GM12878 (cell line): ENCODE measurements at regions not wholly inside any gene's neighbourhood (a gene's known extent, or its start where the extent isn't known, plus 50 kb on each side); places are given as distances from the start of the nearest gene placed in this dataset.

ENCODE experiments used
- ATAC-seq: fragments of 200-7000 bp; cut with Tn5 transposase; 3 replicates; pipeline ENCODE4 v1.9.1; 2020; ENCODE audit warnings: mild to moderate bottlenecking, moderate library complexity
- BruUV-seq: library from RNA; stranded (reverse); fragments of 400-500 nt; replicated peaks from 2 replicates; lab custom pipeline; 2021; lab: Mats Ljungman, UMichigan
- CTCF ChIA-PET: fragments of 300-600 bp; sonication (Branson Sonifier 250); formaldehyde crosslinking; extraction: SDS; loops from one replicate; lab custom pipeline; 2021; ENCODE audit warnings: inconsistent platforms; lab: Yijun Ruan, JAX
- POLR2A ChIA-PET: fragments of 350-600 bp; formaldehyde crosslinking; extraction: SDS; loops from one replicate; lab custom pipeline; 2021; ENCODE audit warnings: inconsistent platforms; lab: Charles Lee
- RAD21 ChIA-PET: fragments of 300-600 bp; sonication (Branson Sonifier 250); formaldehyde crosslinking; loops from one replicate; lab custom pipeline; 2023; ENCODE audit warnings: antibody characterized with exemption; ENCODE audit not compliant: unreplicated experiment; lab: Charles Lee
- SMC1A ChIA-PET: fragments of 300-600 bp; sonication (Branson Sonifier 250); formaldehyde crosslinking; loops from one replicate; lab custom pipeline; 2023; ENCODE audit not compliant: unreplicated experiment, uncharacterized antibody; lab: Charles Lee
- DNase-seq: peaks from one replicate; pipeline ENCODE4 v3.0.0-alpha.2; 2011; ENCODE audit warnings: low read depth, low spot score
- FAIRE-seq: peaks from 3 replicates; lab custom pipeline; 2011; peaks lifted over from hg19 to GRCh38; lab: Jason Lieb, UNC
- H2AFZ ChIP-seq: 2 replicates; pipeline ENCODE4 v1.6.0; 2011; ENCODE audit warnings: low read depth, low read length, control low read depth; ENCODE audit not compliant: control insufficient read depth
- H3K27ac ChIP-seq: 2 replicates; pipeline ENCODE4 v1.5.1; 2011; ENCODE audit warnings: control low read depth; ENCODE audit not compliant: control insufficient read depth, insufficient read depth
- H3K27me3 ChIP-seq, 2 experiments: replicated peaks in 1 of 2; 2 replicates each; pipeline versions ENCODE4 v1.6.0 to v1.6.1; 2011; ENCODE audit warnings: low read length in 1 of 2; ENCODE audit not compliant: control insufficient read depth in 2 of 2, insufficient read depth in 2 of 2
- H3K36me3 ChIP-seq, 2 experiments: 2 replicates each; pipeline ENCODE4 v1.5.1; 2011; ENCODE audit warnings: low read length in 1 of 2; ENCODE audit not compliant: control insufficient read depth in 2 of 2, insufficient read depth in 2 of 2
- H3K4me1 ChIP-seq: 2 replicates; pipeline ENCODE4 v1.6.1; 2011; ENCODE audit warnings: mild to moderate bottlenecking, low read length, moderate library complexity, mixed read lengths; ENCODE audit not compliant: control insufficient read depth, insufficient read depth
- H3K4me2 ChIP-seq: 2 replicates; pipeline ENCODE4 v1.6.0; 2011; ENCODE audit warnings: control low read depth; ENCODE audit not compliant: control insufficient read depth, insufficient read depth
- H3K4me3 ChIP-seq: fragments of 200-600 bp; sonication (generic); 2 replicates; pipeline ENCODE4 v1.5.1; 2016
- H3K79me2 ChIP-seq: 2 replicates; pipeline ENCODE4 v1.6.0; 2011; ENCODE audit warnings: low read length; ENCODE audit not compliant: control insufficient read depth, insufficient read depth
- H3K9ac ChIP-seq: 2 replicates; pipeline ENCODE4 v1.8.0; 2011; ENCODE audit warnings: low read length, control low read depth, mixed read lengths; ENCODE audit not compliant: control insufficient read depth, insufficient read depth
- H3K9me3 ChIP-seq: replicated peaks from 3 replicates; pipeline ENCODE4 v1.5.1; 2011; ENCODE audit warnings: mild to moderate bottlenecking, low read length; ENCODE audit not compliant: control insufficient read depth, insufficient read depth
- H4K20me1 ChIP-seq: 2 replicates; pipeline ENCODE4 v1.6.0; 2011; ENCODE audit not compliant: control insufficient read depth, insufficient read depth
- BACH1 ChIP-seq: fragments of 450-650 bp; IDR thresholded peaks from 2 replicates; pipeline ENCODE4 v1.6.1; 2017; ENCODE audit warnings: mild to moderate bottlenecking, borderline replicate concordance
- BHLHE40 ChIP-seq, 2 experiments: fragments of 450-650 bp in 1 of 2; IDR thresholded peaks; 2 replicates each; pipeline ENCODE4 v1.6.1; 2011 to 2017; ENCODE audit warnings: low read depth in 2 of 2, borderline replicate concordance in 1 of 2, improper control_type of control experiment in 1 of 2, low read length in 1 of 2, mild to moderate bottlenecking in 1 of 2
- BRCA1 ChIP-seq: IDR thresholded peaks from 2 replicates; pipeline ENCODE4 v1.6.1; 2011; ENCODE audit warnings: low read depth, low read length, improper control_type of control experiment
- GATAD2B ChIP-seq: fragments of 450-650 bp; conservative IDR thresholded peaks from 2 replicates; pipeline ENCODE4 v1.6.1; 2017; ENCODE audit warnings: low read depth, mild to moderate bottlenecking, moderate library complexity
- MAX ChIP-seq: IDR thresholded peaks from 2 replicates; pipeline ENCODE4 v1.6.1; 2012; ENCODE audit warnings: low read depth, low read length, improper control_type of control experiment
- NBN ChIP-seq: fragments of 450-650 bp; IDR thresholded peaks from 2 replicates; pipeline ENCODE4 v1.6.1; 2016
- NR2F1 ChIP-seq: fragments of 450-650 bp; conservative IDR thresholded peaks from 2 replicates; pipeline ENCODE4 v1.6.1; 2017; ENCODE audit warnings: mild to moderate bottlenecking
- NRF1 ChIP-seq: conservative IDR thresholded peaks from 2 replicates; pipeline ENCODE4 v1.6.1; 2011; ENCODE audit warnings: mild to moderate bottlenecking, low read depth, low read length, improper control_type of control experiment
- POU2F2 ChIP-seq: IDR thresholded peaks from 3 replicates; pipeline ENCODE4 v1.6.1; 2011; ENCODE audit warnings: low read depth, mild to moderate bottlenecking, low read length, borderline replicate concordance
- RAD21 ChIP-seq: IDR thresholded peaks from 2 replicates; pipeline ENCODE4 v1.6.1; 2011; ENCODE audit warnings: mild to moderate bottlenecking, low read depth, low read length, moderate library complexity; ENCODE audit not compliant: insufficient read depth
- SMAD5 ChIP-seq: IDR thresholded peaks from 2 replicates; pipeline ENCODE4 v1.6.1; 2016; ENCODE audit warnings: antibody characterized with exemption, low read depth
- SREBF2 ChIP-seq: IDR thresholded peaks from 2 replicates; pipeline ENCODE4 v1.6.1; 2012; ENCODE audit warnings: mild to moderate bottlenecking, low read length
- ZBTB40 ChIP-seq: fragments of 450-650 bp; IDR thresholded peaks from 2 replicates; pipeline ENCODE4 v1.6.1; 2016; ENCODE audit warnings: mild to moderate bottlenecking, moderate library complexity, borderline replicate concordance
- WGBS: methylation state at CpG from one replicate; pipeline ENCODE4 v1.1.6; 2016; ENCODE audit warnings: low lambda C conversion rate; ENCODE audit not compliant: insufficient replicate concordance, insufficient coverage; ENCODE audit errors: missing lambda C conversion rate; 5-methylcytosine and 5-hydroxymethylcytosine counted together
- in situ Hi-C: fragments of 300-500 bp; cut with MboI; formaldehyde crosslinking; loops from 9 replicates; pipeline ENCODE4 v1.14.3; 2018; ENCODE audit warnings: mixed read lengths
- intact Hi-C: fragments of 100-400 bp; cut with micrococcal nuclease; formaldehyde crosslinking; loops from one replicate; pipeline ENCODE4 v1.14.2; 2022; ENCODE audit not compliant: unreplicated experiment
- TF ChIP-seq, protein P1 (sequence below): IDR thresholded peaks from 2 replicates; pipeline ENCODE4 v1.6.1; 2011; ENCODE audit warnings: mild to moderate bottlenecking, low read depth, low read length, moderate library complexity; ENCODE audit not compliant: insufficient replicate concordance
- TF ChIP-seq, protein P2 (sequence below): fragments of 150-350 bp; IDR thresholded peaks from 2 replicates; pipeline ENCODE4 v1.6.1; 2014; ENCODE audit warnings: mild to moderate bottlenecking, low read depth, low read length

DNA sequence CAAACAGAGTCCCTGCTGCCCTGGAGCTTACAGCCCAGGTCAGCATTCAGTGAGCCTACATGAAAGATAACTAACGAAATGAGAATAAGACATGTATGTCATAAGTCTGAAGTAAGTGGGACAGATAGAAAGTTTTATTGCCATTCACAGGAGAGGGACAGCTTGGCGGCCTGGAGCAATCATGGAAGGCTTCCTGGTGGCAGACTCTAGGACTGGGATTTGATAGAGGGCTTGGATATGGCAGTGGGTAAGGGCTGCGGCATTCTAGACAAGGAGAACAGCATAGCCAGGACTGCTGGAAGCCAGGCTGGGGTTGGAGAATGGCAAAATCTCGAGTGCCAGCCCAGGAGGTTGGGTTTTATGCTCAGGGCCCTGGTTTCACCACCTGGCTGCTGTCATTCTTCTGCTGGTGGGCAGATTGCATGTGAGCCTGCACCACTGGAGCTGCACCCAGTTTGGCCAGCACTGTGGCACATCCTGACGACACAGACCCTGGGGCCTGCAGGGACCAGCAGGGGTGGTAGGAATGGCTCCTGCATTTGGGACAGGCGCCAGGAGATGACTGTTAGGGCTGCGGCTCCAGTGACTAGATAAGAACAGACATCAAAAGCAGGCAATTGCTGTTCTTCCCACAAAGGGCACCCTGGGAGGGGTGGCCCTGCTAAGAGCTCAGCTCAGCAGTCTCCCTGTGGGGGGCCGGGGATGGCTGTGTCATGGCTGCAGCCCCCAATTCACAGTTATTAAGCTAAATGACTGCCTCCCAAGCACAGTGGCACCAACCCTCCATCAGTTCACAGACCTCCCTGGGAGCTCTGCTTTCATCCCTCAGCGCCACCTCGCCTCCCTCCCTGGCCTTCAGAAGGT lies 161.1 kb downstream of the RPS24 start (continued):
- TF ChIP-seq, protein P1, sequence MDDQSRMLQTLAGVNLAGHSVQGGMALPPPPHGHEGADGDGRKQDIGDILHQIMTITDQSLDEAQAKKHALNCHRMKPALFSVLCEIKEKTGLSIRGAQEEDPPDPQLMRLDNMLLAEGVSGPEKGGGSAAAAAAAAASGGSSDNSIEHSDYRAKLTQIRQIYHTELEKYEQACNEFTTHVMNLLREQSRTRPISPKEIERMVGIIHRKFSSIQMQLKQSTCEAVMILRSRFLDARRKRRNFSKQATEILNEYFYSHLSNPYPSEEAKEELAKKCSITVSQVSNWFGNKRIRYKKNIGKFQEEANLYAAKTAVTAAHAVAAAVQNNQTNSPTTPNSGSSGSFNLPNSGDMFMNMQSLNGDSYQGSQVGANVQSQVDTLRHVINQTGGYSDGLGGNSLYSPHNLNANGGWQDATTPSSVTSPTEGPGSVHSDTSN = no peak

DNA sequence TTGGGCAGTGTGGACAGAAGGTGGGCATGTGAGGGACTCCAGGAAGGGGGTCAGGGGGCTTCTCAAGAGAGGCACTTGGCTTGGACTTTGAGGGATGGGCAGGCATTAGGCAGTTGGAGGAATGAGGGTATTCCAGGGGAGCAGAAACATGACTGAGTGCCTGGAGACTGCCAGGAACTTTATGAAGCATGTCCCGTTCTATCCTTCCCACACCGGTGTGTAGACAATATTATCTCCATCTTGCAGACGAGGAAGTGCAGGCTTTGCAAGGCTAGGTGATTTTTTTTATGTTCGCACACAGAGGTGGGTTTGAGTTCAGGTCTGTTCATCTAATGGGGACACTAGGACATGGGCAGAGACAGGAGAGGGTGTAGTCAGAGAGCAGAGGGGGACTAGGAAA lies 162.7 kb downstream of the RPS24 start:
- no peaks in the 10 kb centered on the region for H4K20me1 ChIP-seq
- intact Hi-C loops = no loop called here
- no peak overlapping the region for H3K4me2 ChIP-seq
- no peaks in the 10 kb centered on the region; the same call in 1 of the 3 replicates for H3K9me3 ChIP-seq
- H3K79me2 ChIP-seq = no peaks in the 10 kb centered on the region
- in situ Hi-C loops = no loop called here
- RAD21 ChIA-PET = no interaction called here
- SMC1A ChIA-PET = no interaction called here
- FAIRE-seq (no peak), DNase-seq (no peak), ATAC-seq (no peak)
- POLR2A ChIA-PET = no interaction called here
- H3K27ac ChIP-seq = no peak overlapping the region
- no TSS peak for BruUV-seq
- H3K4me1 ChIP-seq = no peaks in the 10 kb centered on the region
- no peak overlapping the region for H3K9ac ChIP-seq
- CTCF ChIA-PET = no interaction called here
- H3K4me3 ChIP-seq = no peak overlapping the region
- no peaks in the 10 kb centered on the region for H3K36me3 ChIP-seq
- no peaks in the 10 kb centered on the region for H3K27me3 ChIP-seq
- WGBS = 6% methylated on average over 4 of the region's 4 CpGs
- no peak overlapping the region for H2AFZ ChIP-seq
- TF ChIP-seq NBN (no peak), SMAD5 (no peak), NR2F1 (no peak), RAD21 (no peak), ZBTB40 (no peak), POU2F2 (no peak), MAX (no peak), NRF1 (no peak), BACH1 (no peak), SREBF2 (no peak), BRCA1 (no peak), BHLHE40 (IDR thresholded peaks at IDR 0.05; ENCODE audit: borderline replicate concordance in 1 of 2, low read depth in 2 of 2, low read length in 1 of 2) (no peak), GATAD2B (no peak)
- TF ChIP-seq, protein P2, sequence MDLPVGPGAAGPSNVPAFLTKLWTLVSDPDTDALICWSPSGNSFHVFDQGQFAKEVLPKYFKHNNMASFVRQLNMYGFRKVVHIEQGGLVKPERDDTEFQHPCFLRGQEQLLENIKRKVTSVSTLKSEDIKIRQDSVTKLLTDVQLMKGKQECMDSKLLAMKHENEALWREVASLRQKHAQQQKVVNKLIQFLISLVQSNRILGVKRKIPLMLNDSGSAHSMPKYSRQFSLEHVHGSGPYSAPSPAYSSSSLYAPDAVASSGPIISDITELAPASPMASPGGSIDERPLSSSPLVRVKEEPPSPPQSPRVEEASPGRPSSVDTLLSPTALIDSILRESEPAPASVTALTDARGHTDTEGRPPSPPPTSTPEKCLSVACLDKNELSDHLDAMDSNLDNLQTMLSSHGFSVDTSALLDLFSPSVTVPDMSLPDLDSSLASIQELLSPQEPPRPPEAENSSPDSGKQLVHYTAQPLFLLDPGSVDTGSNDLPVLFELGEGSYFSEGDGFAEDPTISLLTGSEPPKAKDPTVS = no peak
